Fibroblast of lung (primary cell): ENCODE measurements at regions not wholly inside any gene's neighbourhood (a gene's known extent, or its start where the extent isn't known, plus 50 kb on each side); places are given as distances from the start of the nearest gene placed in this dataset.

Experiments used
- DNase-seq, 2 donors: peaks; one replicate each; pipeline versions ENCODE4 v3.0.0 to v3.0.0-alpha.2; 2010; ENCODE audit warnings: low read depth in 2 of 2
- H2AFZ ChIP-seq: 2 replicates; pipeline ENCODE4 v1.5.1; 2012; ENCODE audit warnings: low read length, control low read depth, inconsistent platforms
- H3K27ac ChIP-seq: 2 replicates; pipeline ENCODE4 v1.5.1; 2011; ENCODE audit warnings: low read length, control low read depth; ENCODE audit not compliant: insufficient read depth
- H3K27me3 ChIP-seq: 2 replicates; pipeline ENCODE4 v1.5.1; 2011; ENCODE audit warnings: mild to moderate bottlenecking, low read length; ENCODE audit not compliant: control insufficient read depth, insufficient read depth
- H3K36me3 ChIP-seq: 2 replicates; pipeline ENCODE4 v1.5.1; 2011; ENCODE audit warnings: low read length; ENCODE audit not compliant: control insufficient read depth, insufficient read depth
- H3K4me1 ChIP-seq: 2 replicates; pipeline ENCODE4 v1.5.1; 2011; ENCODE audit warnings: low read length; ENCODE audit not compliant: control insufficient read depth, insufficient read depth; ENCODE audit errors: extremely low read depth
- H3K4me2 ChIP-seq: 2 replicates; pipeline ENCODE4 v1.5.1; 2011; ENCODE audit warnings: low read length, control low read depth; ENCODE audit not compliant: insufficient read depth; ENCODE audit errors: extremely low read depth
- H3K4me3 ChIP-seq, 4 experiments: fragments of 200-600 bp in 1 of 4; sonication (generic) in 1 of 4; replicated peaks in 1 of 4; 2 replicates each; pipeline ENCODE4 v1.5.1; 2011 to 2016; ENCODE audit warnings: low read length in 4 of 4, low read depth in 3 of 4, mild to moderate bottlenecking in 3 of 4, control low read depth in 2 of 4, inconsistent platforms in 1 of 4, mixed read lengths in 1 of 4; ENCODE audit not compliant: insufficient read depth in 1 of 4; ENCODE audit errors: control extremely low read depth in 1 of 4
- H3K79me2 ChIP-seq: 2 replicates; pipeline ENCODE4 v1.5.1; 2012; ENCODE audit warnings: mild to moderate bottlenecking, low read length, inconsistent platforms; ENCODE audit not compliant: control insufficient read depth, insufficient read depth
- H3K9ac ChIP-seq: 2 replicates; pipeline ENCODE4 v1.5.1; 2011; ENCODE audit warnings: mild to moderate bottlenecking, low read length, control low read depth; ENCODE audit not compliant: insufficient read depth
- H3K9me3 ChIP-seq: 2 replicates; pipeline ENCODE4 v1.5.1; 2012; ENCODE audit warnings: low read depth, low read length; ENCODE audit not compliant: control insufficient read depth, insufficient read depth
- H4K20me1 ChIP-seq: 2 replicates; pipeline ENCODE4 v1.5.1; 2011; ENCODE audit warnings: low read length; ENCODE audit not compliant: control insufficient read depth, insufficient read depth; ENCODE audit errors: extremely low read depth
- EZH2 ChIP-seq: IDR thresholded peaks from 2 replicates; pipeline ENCODE4 v1.5.1; 2012; ENCODE audit warnings: low read length, control low read depth, mild to moderate bottlenecking; ENCODE audit errors: missing control alignments
- TF ChIP-seq, protein P1 (sequence below), 2 donors: IDR thresholded peaks in 1 of 2; conservative IDR thresholded peaks in 1 of 2; 1 replicate in 1 of 2; 2 replicates in 1 of 2; pipeline ENCODE4 v1.5.1; 2011 to 2012; ENCODE audit warnings: low read length in 2 of 2, control low read depth in 1 of 2, inconsistent platforms in 1 of 2, low read depth in 1 of 2, mild to moderate bottlenecking in 1 of 2

DNA sequence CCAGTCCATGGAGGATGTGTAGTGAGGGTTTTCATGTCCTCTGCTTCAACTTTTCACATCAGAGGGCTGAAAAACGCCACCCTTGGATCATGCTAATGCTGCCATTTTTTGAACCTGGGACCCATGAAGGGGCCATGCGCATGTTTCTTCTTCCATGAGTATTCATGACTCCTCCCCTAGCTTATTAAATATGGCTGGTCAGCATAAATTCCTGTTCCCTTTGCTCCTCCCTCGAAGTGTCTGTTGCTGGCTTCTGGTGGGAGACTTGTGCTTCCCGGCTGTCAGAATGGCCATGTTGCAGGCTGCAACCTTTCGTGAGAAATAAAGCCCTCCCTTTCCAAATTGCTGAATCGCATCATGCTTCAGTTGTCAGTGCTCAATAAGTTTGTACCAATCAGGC lies 711.2 kb upstream of the KIRREL3 start:
- Histone ChIP-seq H3K36me3 (no peaks in the 10 kb centered on the region), H3K4me3 (no peak overlapping the region), H3K4me1 (no peaks in the 10 kb centered on the region), H3K79me2 (no peaks in the 10 kb centered on the region), H3K9me3 (no peaks in the 10 kb centered on the region), H3K27me3 (no peaks in the 10 kb centered on the region), H3K4me2 (no peak overlapping the region), H4K20me1 (no peaks in the 10 kb centered on the region), H3K9ac (no peak overlapping the region), H2AFZ (no peak overlapping the region), H3K27ac (no peak overlapping the region)
- DNase-seq, result no peak
- TF ChIP-seq EZH2, result no peak
- TF ChIP-seq, protein P1, sequence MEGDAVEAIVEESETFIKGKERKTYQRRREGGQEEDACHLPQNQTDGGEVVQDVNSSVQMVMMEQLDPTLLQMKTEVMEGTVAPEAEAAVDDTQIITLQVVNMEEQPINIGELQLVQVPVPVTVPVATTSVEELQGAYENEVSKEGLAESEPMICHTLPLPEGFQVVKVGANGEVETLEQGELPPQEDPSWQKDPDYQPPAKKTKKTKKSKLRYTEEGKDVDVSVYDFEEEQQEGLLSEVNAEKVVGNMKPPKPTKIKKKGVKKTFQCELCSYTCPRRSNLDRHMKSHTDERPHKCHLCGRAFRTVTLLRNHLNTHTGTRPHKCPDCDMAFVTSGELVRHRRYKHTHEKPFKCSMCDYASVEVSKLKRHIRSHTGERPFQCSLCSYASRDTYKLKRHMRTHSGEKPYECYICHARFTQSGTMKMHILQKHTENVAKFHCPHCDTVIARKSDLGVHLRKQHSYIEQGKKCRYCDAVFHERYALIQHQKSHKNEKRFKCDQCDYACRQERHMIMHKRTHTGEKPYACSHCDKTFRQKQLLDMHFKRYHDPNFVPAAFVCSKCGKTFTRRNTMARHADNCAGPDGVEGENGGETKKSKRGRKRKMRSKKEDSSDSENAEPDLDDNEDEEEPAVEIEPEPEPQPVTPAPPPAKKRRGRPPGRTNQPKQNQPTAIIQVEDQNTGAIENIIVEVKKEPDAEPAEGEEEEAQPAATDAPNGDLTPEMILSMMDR (conservative IDR thresholded peaks at IDR 0.05 in 1 of 2, IDR thresholded peaks at IDR 0.05 in 1 of 2; ENCODE audit: low read depth in 1 of 2, low read length in 2 of 2), result no peak

DNA sequence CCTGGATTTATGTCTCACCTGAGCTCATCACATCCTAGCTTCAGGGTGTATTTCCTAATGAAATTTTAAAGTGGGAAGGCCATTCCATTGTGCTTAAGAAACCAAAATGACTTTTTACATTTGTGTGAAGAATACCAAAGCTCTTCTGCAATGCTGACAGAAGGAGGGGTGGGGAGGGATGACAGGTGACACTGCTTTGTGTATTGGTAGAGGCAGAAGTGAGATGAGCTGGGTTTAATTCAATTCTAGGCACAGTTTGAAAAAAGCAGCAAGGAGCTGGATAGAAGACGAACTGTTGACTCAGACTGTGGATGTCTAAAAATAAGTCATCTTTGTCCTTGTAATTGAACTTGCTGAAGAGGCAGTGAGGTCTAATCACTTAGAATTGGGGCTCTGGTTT lies 710.3 kb upstream of the KIRREL3 start:
- H3K4me2 ChIP-seq, result no peak overlapping the region
- no peak overlapping the region for H3K4me3 ChIP-seq
- TF ChIP-seq EZH2, result no peak
- TF ChIP-seq, protein P1 (conservative IDR thresholded peaks at IDR 0.05 in 1 of 2, IDR thresholded peaks at IDR 0.05 in 1 of 2; ENCODE audit: low read depth in 1 of 2, low read length in 2 of 2), result no peak
- H3K27ac ChIP-seq, result no peak overlapping the region
- H3K9ac ChIP-seq, result no peak overlapping the region
- H4K20me1 ChIP-seq, result no peaks in the 10 kb centered on the region
- no peak overlapping the region for H2AFZ ChIP-seq
- H3K9me3 ChIP-seq, result no peaks in the 10 kb centered on the region
- no peaks in the 10 kb centered on the region for H3K79me2 ChIP-seq
- no peaks in the 10 kb centered on the region for H3K36me3 ChIP-seq
- no peaks in the 10 kb centered on the region for H3K27me3 ChIP-seq
- DNase-seq, result no peak
- no peaks in the 10 kb centered on the region for H3K4me1 ChIP-seq

DNA sequence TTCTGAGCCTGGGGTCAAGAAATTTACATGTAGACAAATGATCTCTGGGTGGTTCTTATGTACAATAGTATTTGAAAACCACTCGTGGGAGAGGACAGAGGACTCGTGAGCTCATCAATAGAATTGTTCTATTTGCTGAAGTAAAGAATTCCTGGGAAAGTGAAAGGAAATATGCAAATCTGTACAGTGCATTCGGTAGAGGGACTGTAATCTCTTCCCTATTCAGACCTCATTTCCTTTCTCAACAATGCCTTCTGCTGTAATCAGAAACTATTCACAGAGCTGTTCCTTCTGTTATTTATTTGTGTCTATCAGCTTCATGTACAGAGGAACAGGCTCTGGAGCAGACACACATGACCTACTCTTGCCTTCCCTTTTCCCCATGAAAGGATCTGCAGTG lies 709.4 kb upstream of the KIRREL3 start:
- H3K36me3 ChIP-seq, result no peaks in the 10 kb centered on the region
- no peak overlapping the region for H3K4me2 ChIP-seq
- no peaks in the 10 kb centered on the region for H4K20me1 ChIP-seq
- no peaks in the 10 kb centered on the region for H3K79me2 ChIP-seq
- no peak overlapping the region for H3K27ac ChIP-seq
- no peak overlapping the region for H3K4me3 ChIP-seq
- no peaks in the 10 kb centered on the region for H3K4me1 ChIP-seq
- H3K27me3 ChIP-seq, result no peaks in the 10 kb centered on the region
- DNase-seq, result no peak
- H2AFZ ChIP-seq, result no peak overlapping the region
- H3K9ac ChIP-seq, result no peak overlapping the region
- TF ChIP-seq, protein P1 (conservative IDR thresholded peaks at IDR 0.05 in 1 of 2, IDR thresholded peaks at IDR 0.05 in 1 of 2; ENCODE audit: low read depth in 1 of 2, low read length in 2 of 2), result no peak
- TF ChIP-seq EZH2, result no peak
- H3K9me3 ChIP-seq, result no peaks in the 10 kb centered on the region
